ENCODE measurements at regions not wholly inside any gene's neighbourhood (a gene's known extent, or its start where the extent isn't known, plus 50 kb on each side); places are given as distances from the start of the nearest gene placed in this dataset.
"Not testable (repeated sequence)": the region's sequence is repeated elsewhere in the genome, so short reads cannot be mapped to it uniquely, and the experiment has no call there.

- DNase-seq = not testable (repeated sequence)
Measured at GRCh38 chr10:27335246-27335645, 94.6 kb upstream of the ACBD5 start.

GRCh38 chr10:27330074-27330473, 89.5 kb upstream of the ACBD5 start:
- DNase-seq = no peak

GRCh38 chr10:27328946-27329345, 88.3 kb upstream of the ACBD5 start:
- DNase-seq = no peak

- DNase-seq = not testable (repeated sequence)
Measured at GRCh38 chr10:27326748-27327147, 86.2 kb upstream of the ACBD5 start.

- DNase-seq = no peak
Measured at GRCh38 chr10:27319752-27320431, 79.3 kb upstream of the ACBD5 start.

- DNase-seq = not testable (repeated sequence)
Measured at GRCh38 chr10:27319139-27319538, 78.5 kb upstream of the ACBD5 start.

- DNase-seq = not testable (repeated sequence)
Measured at GRCh38 chr10:27315082-27315481, 74.5 kb upstream of the ACBD5 start.

- DNase-seq = not testable (repeated sequence)
Measured at GRCh38 chr10:27313586-27313985, 73.0 kb upstream of the ACBD5 start.

- DNase-seq = no peak
Measured at GRCh38 chr10:27312854-27313253, 72.3 kb upstream of the ACBD5 start.

- DNase-seq = not testable (repeated sequence)
Measured at GRCh38 chr10:27311809-27312208, 71.2 kb upstream of the ACBD5 start.

- DNase-seq = not testable (repeated sequence)
Measured at GRCh38 chr10:27298522-27298850, 57.9 kb upstream of the ACBD5 start.

GRCh38 chr10:27297844-27298521, 57.4 kb upstream of the ACBD5 start:
- no peak for DNase-seq

- not testable (repeated sequence) for DNase-seq
Measured at GRCh38 chr10:27296285-27296684, 55.7 kb upstream of the ACBD5 start.

- not testable (repeated sequence) for DNase-seq
Measured at GRCh38 chr10:27291253-27291895, 50.8 kb upstream of the ACBD5 start.
